Inflammatory macrophage treated with lipopolysaccharide for 4 hours (primary cell): ENCODE measurements at regions not wholly inside any gene's neighbourhood (a gene's known extent, or its start where the extent isn't known, plus 50 kb on each side); places are given as distances from the start of the nearest gene placed in this dataset.
A peak's percentile ranks its signal among the peaks of the same experiment; 100 is the strongest.
"Not testable (repeated sequence)": the region's sequence is repeated elsewhere in the genome, so short reads cannot be mapped to it uniquely, and the experiment has no call there.

ENCODE experiments used
- DNase-seq: peaks from one replicate; pipeline ENCODE4 v3.0.0-alpha.2; 2020

DNA sequence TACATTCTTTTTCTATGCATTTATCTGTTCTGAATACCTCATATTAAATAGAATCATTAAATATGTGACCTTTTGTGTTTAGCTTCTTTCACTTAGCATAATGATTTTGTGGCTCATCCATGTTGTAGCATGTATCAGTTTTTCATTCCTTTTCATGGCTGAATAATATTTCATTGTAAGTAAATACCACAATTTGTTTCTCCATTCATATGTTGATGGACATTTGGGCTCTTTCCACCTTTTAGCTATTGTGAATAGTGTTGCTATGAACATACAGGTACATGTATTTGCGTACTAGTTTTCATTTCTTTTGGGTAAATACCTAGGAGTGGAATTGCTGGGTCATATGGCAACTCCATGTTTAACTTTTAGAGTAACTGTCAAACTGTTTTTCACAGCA, 85.1 kb downstream of the GNL3L start:
- no peak for DNase-seq

DNA sequence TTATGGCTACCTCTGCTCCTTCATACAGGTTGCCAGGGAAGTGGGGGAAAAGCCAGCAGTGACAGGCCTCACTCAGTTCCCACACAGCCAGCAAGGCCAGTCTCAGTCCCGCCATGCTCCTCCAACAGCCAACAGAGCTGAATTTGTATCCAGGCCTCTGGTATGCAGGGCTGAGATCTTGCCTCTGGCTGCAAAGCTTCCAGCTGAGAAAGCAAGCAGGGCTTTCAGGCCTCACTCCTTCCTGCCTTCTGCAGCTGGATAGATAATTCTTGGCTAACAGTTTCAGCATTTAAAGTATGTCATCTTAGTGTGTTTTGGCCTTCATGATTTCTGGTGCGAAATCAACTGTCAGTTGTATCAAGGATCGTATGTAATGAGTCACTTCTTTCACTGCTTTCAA, 103.6 kb downstream of the GNL3L start:
- DNase-seq = no peak

DNA sequence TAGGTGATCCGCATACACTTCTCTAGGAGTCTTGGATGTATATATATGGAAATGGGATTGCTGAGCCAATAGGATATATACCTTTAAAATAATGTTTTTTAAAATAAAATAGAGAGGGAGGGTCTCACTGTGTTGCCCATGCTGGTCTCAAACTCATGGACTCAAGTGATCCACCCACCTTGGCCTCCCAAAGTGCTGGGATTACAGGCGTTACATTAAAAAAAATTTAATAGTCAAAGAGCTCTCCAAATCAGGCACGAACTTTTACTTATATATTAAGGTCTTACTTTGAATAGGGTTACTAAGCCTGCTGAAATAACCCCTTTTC, 109.0 kb downstream of the GNL3L start:
- no peak for DNase-seq

DNA sequence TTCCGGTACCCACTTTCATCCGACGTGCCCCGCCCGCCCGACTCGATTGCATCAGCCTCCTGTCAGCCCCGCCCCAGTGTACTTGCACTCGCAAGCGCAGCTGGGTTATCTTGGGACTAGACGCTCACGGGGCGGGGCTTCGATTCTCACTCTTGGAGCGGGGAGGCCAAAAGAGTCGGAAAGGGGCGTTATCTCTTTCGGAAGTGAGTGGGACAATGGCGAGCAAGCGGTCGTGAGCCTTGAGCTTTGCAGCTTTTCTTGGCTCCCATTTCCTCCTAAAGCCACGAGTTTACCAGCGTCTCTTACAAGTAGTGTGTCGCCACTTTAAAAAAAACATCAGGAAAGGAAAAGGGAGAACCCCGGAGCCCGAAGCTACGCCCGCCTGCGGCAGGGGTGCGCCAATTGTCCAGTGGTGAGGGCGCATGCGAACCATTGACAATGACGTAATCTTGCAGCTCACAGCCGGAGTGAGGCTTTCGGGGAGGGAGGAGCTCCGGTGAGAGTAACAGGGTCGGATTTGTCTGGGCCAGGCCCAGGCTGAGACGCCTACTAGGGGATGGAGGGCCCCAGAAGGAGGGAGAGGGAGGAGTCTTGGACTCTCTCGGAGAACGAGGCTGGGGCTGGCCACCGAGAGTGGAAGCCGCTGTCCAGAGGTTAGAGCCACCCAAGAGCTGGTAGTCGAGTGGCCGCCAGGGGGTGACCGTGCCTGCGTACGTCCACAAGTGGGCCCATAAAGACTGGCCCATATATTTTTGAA, 109.5 kb downstream of the GNL3L start:
- peak; percentile 93 for DNase-seq

DNA sequence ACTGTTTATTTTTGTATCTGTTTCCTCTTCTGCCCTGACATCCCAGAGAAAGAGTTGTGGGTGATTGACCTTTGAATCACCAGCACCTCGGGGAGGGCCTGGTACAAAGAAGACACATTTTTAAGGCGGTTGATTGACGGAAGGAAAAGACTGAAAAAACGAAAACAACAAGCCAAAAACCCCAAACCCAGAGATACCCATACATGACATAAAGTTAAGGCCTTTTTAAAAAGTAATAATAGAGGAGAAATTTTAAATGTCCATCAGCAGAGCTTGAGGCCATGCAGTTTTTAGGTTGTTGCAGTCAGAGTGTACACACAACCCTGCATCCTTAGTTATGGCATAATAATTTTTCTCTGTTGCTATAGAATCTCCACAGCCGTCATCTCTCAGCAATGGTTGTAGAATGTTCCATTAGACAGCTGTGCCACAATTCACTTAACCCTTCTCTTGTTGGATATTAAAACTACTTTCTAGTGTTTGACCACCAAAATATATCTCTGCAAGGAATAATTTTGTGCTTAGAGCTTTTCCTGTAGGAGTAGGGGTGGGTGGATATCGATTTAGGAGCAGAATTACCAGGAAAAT, 110.2 kb downstream of the GNL3L start:
- DNase-seq = no peak

DNA sequence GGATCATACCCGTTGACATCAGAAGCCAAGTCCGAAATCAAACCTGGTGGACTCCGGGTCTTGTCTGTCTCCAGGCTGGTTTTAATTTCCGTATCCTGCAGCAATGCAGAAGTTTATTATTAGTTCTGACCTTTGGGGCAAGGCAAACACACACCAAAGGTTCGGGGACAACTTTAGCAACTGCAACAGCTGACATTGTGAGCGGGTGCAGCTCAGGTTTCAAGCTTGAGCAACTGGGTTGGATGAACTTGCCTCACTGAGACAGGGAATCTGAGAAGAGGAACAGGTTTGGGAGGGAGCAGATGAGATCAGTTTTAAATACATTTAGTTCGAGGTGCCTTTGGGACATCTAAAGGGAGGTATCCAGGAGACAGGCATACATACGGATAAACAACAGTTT, 110.7 kb downstream of the GNL3L start:
- DNase-seq = no peak

GRCh38 chrX:54641530-54641929, 111.5 kb downstream of the GNL3L start:
- no peak for DNase-seq

DNA sequence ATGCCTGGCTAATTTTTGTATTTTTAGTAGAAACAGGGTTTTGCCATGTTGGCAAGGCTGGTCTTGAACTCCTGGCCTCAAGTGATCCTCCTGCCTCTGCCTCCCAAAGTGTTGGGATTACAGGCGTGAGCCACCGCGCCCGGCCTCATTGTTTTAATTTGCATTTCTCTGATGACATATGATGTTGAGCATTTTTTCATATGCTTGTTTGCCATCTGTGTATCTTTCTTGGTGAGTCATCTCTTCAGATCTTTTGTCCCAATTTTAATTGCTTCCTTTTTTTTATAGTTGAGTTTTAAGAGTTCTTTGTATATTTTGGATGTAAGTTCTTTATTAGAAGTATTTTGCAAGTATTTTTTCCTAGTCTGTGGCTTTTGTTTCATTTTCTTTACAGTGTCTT, 117.6 kb downstream of the GNL3L start:
- not testable (repeated sequence) for DNase-seq

- DNase-seq = no peak
Observed at GRCh38 chrX:54659547-54659946, 129.5 kb downstream of the GNL3L start.

DNA sequence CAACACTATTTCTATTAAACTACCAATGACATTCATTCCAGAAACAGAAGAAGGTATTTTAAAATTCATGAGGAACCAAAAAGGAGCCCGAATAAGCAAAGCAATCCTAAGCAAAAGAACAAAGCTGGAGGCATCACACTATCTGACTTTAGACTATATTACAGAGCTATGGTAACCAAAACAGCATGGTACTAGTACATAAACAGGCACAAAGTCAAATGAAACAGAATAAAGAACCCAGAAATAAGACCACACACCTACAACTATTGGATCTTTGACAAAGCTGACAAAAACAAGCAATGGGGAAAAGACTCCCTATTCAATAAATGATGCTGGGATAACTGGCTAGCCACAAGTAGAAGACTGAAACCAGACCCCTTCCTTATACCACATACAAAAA, 122.3 kb downstream of the ITIH6 start:
- no peak for DNase-seq

GRCh38 chrX:54695231-54695630, 102.8 kb downstream of the ITIH6 start:
- no peak for DNase-seq

DNA sequence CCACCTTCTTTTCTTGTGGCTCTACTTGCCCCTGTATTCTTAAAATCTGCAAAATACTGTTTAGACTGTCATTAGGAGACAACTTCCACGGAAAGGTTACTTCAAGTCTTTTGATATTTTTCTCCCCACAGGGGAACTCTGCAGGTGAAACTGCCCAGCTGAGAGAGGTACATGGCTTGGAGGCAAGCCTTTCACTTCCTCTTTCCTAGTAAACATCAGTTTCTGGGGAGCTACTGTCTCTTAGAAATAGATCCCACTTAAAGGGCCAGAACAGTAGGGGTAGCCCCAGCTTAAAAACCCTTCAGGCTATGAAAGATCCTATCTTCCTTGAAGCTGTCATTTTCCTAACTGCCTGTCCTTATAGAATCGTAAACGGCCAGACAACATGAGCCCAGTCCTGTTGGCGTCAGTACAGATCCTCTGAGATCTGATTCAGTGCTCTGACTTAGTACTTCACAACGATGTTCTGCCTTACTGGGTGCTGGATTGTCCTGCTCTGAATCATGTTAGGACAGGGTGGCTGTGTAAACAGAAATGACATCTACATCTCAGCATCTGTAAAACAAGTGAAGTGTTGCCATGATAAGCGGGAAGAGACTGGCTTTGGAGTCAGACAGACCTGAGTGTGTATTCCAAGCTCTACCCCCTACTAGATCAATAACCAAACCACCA, 102.1 kb downstream of the ITIH6 start:
- no peak for DNase-seq
